Glutamatergic neuron (in vitro differentiated cells): ENCODE measurements at regions not wholly inside any gene's neighbourhood (a gene's known extent, or its start where the extent isn't known, plus 50 kb on each side); places are given as distances from the start of the nearest gene placed in this dataset.

ENCODE experiments used
- DNase-seq: peaks from one replicate; pipeline ENCODE4 v3.0.0; 2022
- H3K27ac Mint-ChIP-seq: one replicate; pipeline ENCODE4 v1.8.0; 2020; ENCODE audit warnings: mild to moderate bottlenecking, mixed read lengths, inconsistent platforms; ENCODE audit not compliant: unreplicated experiment
- H3K27me3 Mint-ChIP-seq: one replicate; pipeline ENCODE4 v1.8.0; 2020; ENCODE audit warnings: mild to moderate bottlenecking, moderate library complexity, mixed read lengths, inconsistent platforms; ENCODE audit not compliant: unreplicated experiment
- H3K36me3 Mint-ChIP-seq: one replicate; pipeline ENCODE4 v1.8.0; 2020; ENCODE audit warnings: mild to moderate bottlenecking, mixed read lengths, inconsistent platforms; ENCODE audit not compliant: unreplicated experiment
- H3K4me1 Mint-ChIP-seq: one replicate; pipeline ENCODE4 v1.8.0; 2020; ENCODE audit warnings: mild to moderate bottlenecking, low read depth, mixed read lengths, inconsistent platforms; ENCODE audit not compliant: unreplicated experiment
- H3K4me3 Mint-ChIP-seq: one replicate; pipeline ENCODE4 v1.8.0; 2020; ENCODE audit warnings: mild to moderate bottlenecking, mixed read lengths, inconsistent platforms; ENCODE audit not compliant: unreplicated experiment
- H3K9me3 Mint-ChIP-seq: one replicate; pipeline ENCODE4 v1.8.0; 2020; ENCODE audit warnings: mild to moderate bottlenecking, moderate library complexity, mixed read lengths, inconsistent platforms; ENCODE audit not compliant: unreplicated experiment
- CTCF ChIP-seq: fragments of 200-600 bp; sonication (generic); IDR thresholded peaks from one replicate; pipeline ENCODE4 v1.5.0; 2021; ENCODE audit not compliant: partially characterized antibody, unreplicated experiment

- H3K4me1 Mint-ChIP-seq = no peaks in the 10 kb centered on the region
- no peak for TF ChIP-seq CTCF
- H3K36me3 Mint-ChIP-seq = peaks cover 9% of the 10 kb centered on the region
- peaks cover 2% of the 10 kb centered on the region for H3K9me3 Mint-ChIP-seq
- no peak overlapping the region for H3K27ac Mint-ChIP-seq
- no peak for DNase-seq
- peaks cover 4% of the 10 kb centered on the region for H3K27me3 Mint-ChIP-seq
- H3K4me3 Mint-ChIP-seq = no peak overlapping the region
Measured at GRCh38 chr18:77981874-77982273, 732.2 kb downstream of the GALR1 start.

DNA sequence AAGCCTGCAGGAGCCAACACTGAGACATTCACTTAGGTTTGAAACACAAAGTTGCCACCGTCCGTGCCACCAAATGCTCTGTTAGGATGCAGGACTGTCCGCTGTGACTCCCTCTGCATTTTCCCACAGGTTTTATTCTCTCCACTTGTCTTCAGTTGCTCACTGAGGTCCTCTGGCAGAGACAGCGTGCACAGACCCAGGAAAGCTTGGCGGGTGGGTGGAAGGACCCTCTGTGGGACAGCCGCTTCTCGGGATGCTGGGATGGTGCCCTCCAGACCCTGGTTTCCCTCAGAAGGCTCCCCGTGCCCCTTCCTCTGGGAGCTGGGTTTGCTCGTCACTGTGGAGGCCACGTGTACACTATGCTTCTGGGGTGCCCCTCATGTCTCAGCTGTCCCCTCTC, 733.6 kb downstream of the GALR1 start:
- Mint-ChIP-seq H3K4me3 (no peak overlapping the region), H3K4me1 (no peaks in the 10 kb centered on the region), H3K9me3 (peaks cover 2% of the 10 kb centered on the region), H3K27me3 (peaks cover 4% of the 10 kb centered on the region), H3K27ac (no peak overlapping the region), H3K36me3 (peaks cover 6% of the 10 kb centered on the region)
- DNase-seq = no peak
- TF ChIP-seq CTCF = no peak

DNA sequence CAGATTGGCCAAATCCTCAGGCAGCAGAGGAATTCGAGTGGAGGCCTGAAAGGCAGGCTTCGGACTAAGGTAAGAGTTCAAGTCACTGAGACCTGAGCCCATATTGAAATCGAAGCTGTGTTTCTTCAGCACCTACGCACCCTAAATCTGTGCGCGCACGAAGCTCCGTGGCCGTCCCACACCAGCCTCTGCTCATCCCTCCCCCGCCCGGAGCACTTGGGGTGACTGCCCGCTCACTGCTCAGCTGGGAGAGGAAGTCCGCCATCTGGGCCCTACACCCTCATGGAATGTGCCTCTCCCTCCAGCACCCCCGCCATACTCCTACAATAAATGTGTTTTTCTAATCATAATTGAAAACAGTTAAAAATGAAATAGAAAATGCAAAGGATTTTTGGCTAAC, 734.5 kb downstream of the GALR1 start:
- Mint-ChIP-seq H3K4me3 (no peak overlapping the region), H3K36me3 (peaks cover 4% of the 10 kb centered on the region), H3K27ac (no peak overlapping the region), H3K9me3 (peaks cover 2% of the 10 kb centered on the region), H3K27me3 (peaks cover 4% of the 10 kb centered on the region), H3K4me1 (no peaks in the 10 kb centered on the region)
- no peak for DNase-seq
- TF ChIP-seq CTCF = no peak

DNA sequence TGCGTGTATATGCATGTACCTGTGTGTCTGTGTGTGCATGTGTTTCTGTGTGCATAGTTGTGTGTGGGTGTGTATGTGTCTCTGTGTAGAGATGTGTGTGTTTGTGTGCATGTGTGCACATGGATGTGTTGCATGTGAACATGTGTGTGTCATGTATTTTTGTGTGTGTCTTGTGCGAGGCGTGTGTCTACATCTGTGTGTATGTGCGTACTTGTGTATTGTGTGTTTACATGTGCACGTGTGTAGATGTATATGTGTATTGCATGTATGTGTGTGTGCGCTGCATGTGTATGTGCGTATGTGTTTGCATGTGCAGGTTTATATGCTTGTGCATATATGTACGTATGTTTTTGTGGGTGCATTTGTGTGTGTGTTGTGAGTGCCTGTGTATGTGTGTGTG, 735.2 kb downstream of the GALR1 start:
- H3K4me1 Mint-ChIP-seq = no peaks in the 10 kb centered on the region
- peaks cover 4% of the 10 kb centered on the region for H3K36me3 Mint-ChIP-seq
- no peak for DNase-seq
- peak overlapping the region; percentile 0 for H3K27ac Mint-ChIP-seq
- no peak overlapping the region for H3K4me3 Mint-ChIP-seq
- H3K27me3 Mint-ChIP-seq = peaks cover 4% of the 10 kb centered on the region
- no peak for TF ChIP-seq CTCF
- no peaks in the 10 kb centered on the region for H3K9me3 Mint-ChIP-seq

DNA sequence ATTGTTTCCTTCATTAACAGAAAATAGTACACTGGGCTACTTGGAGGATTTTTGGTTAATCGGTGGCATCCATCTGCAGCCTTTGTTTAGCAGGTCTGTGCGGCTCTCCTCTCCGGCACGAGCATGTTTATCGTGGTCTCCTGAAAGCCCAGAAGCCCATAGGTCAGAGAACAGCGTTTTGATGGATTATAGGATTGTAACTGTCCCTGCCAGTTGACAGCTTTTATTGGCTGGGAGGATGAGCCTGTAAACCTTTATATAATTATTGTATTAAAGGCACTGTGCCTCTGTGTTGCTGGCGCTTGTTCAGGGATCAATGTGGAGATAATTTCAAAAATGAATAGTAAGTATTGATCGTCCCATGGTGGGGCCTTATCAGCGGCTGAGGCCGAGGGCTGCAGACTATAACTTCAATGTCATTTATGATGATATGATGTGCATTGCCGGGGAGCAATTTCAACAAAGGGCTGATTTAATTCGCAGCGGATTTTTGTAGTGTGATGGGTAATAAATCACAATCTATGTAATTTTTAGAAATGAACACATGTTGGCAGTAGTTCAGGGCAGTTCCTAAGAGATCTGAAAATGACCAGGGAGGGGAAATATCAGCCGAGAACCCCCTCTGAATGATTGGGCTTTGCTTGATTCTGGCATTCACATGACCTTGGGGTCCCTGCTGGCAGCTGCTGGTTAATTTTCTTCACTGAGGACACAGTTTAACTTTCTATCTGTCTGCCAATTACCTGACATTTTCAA, 736.1 kb downstream of the GALR1 start:
- Mint-ChIP-seq H3K27ac (no peak overlapping the region), H3K4me3 (no peak overlapping the region), H3K27me3 (peaks cover 4% of the 10 kb centered on the region), H3K9me3 (no peaks in the 10 kb centered on the region), H3K4me1 (no peaks in the 10 kb centered on the region), H3K36me3 (peaks cover 4% of the 10 kb centered on the region)
- DNase-seq = no peak
- no peak for TF ChIP-seq CTCF
